ENCODE measurements at regions not wholly inside any gene's neighbourhood (a gene's known extent, or its start where the extent isn't known, plus 50 kb on each side); places are given as distances from the start of the nearest gene placed in this dataset.

DNA sequence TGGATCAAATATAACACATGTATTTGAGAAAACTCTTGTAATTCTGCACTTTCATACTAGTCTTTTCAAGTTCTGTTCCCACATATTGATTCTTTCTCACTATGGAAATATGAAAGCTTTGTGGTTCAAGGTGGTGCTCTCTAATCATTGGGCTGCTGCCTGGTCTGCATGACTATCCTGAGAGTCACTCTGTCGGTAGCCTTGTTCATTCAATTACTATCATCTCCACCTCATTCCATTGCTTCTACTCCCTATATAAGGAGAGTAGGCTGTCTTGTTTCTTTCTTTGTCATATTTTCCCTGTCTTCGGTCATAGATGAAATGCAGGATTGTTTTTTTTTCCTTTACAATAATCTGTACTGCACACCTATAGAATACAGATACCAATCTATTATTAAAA lies 341.4 kb upstream of the ACTBL2 start:
- TF ChIP-seq CTCF (IDR thresholded peaks at IDR 0.05; ENCODE audit: low read length), result no peak
- TF ChIP-seq EZH2 (optimal IDR thresholded peaks at IDR 0.05; ENCODE audit: low read depth, low read length), result no peak

All from MM.1S (cell line).